Activated CD8-positive, alpha-beta memory T cell treated with anti-CD3 and anti-CD28 coated beads, Interleukin-2, amount 50 U/mL, for 4 hours (primary cell): ENCODE measurements at regions not wholly inside any gene's neighbourhood (a gene's known extent, or its start where the extent isn't known, plus 50 kb on each side); places are given as distances from the start of the nearest gene placed in this dataset.

Experiments
- DNase-seq: peaks from one replicate; pipeline ENCODE4 v3.0.0-alpha.2; 2020

DNA sequence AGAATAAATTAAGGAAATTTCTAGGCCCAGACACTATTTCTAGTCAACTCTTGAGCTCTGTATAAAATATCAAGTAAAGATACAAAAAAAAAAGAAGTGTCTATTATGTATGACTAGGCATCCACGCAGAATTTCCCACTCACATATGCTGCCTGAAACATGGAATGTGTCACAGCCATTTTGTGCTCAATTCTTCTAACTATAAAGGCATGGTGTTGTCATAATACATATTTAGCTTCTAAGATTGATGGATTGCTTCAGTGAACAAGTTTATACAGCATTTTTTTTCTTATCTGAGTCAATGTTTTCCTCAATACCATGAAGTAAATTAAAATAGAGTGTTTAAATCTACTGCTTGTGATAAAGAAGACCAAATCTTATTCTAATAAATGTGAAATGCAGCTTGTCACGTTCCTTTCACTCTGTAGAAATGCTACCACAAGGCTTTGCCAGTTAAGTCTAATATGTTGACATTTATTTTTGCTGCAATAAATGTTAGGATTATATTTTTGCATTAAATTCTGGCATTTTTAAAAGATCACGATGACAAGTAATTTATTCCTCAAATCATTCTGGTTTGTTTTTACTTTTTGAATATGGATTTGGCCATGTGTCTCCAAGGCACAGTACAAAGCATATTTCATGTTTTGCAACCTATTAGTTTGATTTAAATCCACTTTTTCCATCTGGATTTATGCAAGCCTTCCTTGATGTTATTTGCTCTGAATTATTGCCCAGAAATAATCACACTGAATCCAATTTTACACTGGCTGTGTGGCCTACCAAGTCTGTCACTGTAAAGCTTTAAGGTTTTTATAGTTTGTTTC, 1829.0 kb upstream of the PCDH7 start:
- DNase-seq = no peak

DNA sequence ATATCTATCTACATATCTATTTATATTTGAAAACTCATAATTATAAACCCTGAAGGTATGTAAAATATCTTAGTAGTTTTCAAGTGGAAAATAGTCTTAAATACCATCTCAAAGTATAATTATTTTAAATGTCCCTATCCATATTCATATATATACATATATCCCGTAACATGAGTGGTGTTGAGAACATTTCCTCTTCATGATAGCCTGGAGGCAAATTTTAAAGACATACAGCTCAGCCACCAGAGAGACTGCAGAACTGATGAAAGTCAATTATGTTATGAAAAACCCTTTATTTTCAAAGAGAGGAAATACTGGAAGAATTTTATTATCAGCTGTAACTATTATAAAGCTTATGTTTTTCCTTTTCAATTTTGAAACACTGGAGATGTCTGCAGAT, 1806.7 kb upstream of the PCDH7 start:
- no peak for DNase-seq

DNA sequence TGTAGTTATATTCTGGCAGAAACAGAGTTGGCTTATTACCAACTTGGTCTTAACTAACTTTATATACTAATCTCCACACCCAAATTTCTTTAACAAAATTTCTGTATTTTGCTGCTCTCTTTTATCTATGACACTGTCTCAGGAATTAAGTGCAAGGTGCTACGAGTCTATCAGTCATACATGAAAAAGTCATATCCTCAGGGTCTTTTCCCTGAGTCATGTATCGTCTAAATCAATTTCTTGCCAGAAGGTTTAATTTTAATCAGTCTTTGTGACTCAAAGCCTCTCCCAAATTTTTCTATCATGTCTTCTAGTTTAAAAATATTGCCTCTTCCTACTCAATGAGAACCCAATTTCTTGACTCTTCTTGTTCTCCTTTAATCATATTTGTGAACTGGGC, 1803.6 kb upstream of the PCDH7 start:
- DNase-seq = no peak

DNA sequence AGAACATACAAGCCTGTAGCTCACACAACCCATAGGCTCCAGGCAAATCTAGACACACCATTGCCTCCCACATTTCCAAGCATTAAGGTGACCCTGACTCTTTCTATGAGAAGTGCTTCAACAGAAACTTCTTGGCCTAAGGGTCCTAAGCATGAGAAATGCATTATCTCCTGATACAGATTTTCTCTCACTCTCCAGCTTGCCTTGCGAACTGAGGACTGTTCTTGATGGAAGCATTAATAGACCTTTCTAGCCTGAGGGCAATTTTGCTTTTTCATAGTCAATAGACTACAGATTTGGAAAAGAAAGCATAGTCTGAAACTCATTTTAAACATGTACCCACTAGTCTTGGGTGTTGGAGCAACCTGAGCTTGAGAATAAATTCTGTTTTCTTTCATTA, 1801.3 kb upstream of the PCDH7 start:
- DNase-seq = no peak

DNA sequence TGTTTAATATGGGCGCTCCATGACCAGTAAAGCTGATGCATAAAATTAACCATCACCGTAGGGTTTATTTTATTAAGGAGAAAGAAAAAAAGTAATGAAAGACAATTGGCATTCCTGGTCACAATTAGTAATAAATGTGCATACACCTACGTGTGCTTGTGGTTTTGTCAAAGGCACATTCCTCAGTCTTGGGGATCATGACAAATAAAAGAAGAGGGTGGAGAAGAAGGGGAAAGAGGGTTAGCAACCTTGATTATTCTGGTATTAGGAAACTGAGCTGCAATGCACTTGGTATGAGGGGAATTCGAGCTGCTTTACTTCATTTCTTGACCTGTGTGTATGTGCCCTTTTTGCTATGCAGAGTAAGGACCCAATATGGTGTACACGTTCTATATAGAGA, 1798.3 kb upstream of the PCDH7 start:
- DNase-seq = no peak

DNA sequence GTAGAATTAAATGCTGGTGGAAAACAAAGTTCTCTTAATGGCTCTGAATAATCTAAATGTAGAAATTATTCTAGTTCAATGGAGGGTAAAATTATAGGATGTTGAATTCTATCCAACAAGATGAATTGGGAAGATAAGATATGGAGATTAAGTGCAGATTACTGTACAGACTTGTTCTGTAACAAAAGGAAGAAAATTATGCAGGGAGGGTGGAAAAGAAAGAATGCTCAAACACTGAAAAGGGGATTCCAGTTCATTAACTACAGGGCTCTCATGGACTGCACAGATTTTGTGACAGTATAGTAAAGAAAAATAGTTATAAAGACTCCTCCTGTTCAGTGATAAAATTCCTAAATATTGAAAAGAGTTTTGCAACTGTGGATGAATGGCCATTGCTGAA, 1794.0 kb upstream of the PCDH7 start:
- DNase-seq = no peak

DNA sequence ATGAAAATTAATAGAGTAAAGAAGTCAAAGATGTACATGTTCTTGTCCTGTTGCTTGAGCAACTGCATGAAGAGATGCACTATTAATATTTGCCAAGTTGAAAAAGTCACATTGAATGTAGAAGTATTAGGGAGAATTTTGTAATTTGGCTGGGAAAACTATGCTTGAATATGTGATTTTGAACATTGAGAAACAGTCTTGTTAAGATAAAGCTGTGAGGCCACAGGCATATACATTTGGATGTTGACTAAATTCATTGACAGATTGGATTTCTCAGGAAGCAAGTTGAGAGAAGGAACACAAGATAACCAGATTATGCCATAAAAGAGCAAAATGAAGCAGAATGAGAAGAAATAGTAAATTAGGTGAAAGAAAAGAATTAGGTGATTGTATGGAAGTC, 1777.5 kb upstream of the PCDH7 start:
- DNase-seq = no peak

DNA sequence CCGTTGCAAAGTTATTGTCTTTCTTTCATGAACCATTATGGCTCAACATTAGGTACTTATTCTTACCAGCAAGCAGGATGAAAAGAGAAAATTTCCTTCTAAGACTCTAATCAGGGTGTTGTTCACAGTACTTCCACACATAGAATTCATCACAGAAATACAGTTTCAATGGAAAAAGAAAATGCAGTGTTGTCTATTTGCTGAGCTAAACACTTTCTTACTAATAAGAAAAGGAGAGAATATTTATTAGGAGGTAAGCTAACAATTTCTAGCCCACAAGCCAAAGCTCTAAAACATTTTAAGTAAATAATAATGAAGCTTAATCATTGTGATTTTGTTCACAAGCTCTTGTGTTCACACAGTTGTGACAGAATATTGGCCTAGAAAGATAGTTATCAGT, 1772.8 kb upstream of the PCDH7 start:
- no peak for DNase-seq

DNA sequence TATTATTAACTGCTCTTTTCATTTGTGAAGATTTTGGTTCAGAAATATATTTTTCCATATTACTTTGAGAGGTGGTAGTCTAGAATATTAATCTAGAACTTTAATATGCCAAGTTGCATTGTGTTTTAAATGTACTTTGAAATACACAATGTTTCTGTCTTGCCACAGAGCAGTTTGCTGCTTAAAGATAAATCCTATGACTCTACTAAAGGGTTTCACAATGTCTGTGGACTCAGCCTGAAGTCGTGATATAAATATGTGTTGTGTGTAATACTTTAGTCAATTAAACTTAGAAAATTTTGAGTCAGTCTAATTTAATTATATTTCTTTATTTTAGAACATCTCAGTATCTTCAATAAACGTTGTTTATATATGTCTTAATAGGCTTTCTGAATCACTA, 1771.7 kb upstream of the PCDH7 start:
- no peak for DNase-seq

DNA sequence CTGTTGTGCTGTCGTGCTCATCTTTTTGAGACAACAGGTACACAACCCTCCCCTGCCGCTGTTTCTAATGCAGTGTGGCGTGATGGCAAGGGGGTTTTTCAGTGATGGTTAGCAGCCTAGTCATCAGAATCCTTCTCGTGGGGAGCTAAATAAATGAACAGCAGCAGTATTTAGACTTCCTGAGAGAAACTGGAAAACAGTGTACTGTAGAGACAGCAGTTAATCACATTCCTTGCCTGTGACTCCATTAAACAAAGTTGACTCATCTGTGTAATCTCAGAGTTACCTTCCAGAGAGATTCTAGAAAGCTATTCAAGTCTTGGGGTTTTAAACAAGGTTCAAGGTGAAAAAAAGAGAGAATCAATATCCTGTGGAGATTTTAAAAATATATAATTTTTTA, 1753.2 kb upstream of the PCDH7 start:
- no peak for DNase-seq

DNA sequence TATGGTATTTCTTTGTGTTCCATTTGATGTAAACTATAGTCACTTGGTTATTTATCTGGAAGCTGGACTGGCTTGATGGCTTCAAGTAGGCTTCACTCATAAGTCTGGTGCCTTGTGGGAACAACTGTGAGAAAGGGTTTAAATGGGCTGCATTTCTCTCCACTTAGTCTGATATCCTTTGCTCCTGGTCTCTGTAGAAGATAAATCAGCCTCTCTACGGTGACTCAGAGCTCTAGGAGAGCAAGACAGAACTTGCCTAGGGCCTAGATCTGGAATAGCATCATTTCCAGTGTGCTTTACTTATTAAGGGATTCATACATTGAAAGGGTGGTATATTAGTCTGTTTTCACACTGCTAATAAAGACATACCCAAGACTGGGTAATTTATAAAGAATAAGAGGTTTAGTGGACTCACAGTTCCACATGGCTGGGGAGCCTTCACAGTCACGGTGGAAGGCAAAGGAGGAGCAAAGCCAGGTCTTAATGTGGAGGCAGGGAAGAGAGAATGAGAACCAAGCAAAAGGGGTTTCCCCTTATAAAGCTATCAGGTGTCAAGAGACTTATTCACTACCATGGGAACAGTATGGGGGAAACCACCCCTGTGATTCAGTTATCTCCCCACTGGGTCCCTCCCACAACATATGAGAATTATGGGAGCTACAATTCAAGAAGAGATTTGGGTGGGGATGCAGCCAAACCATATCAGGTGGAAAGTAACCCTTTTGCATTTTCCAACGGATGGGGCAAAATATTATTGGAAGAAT, 1746.4 kb upstream of the PCDH7 start:
- DNase-seq = no peak

DNA sequence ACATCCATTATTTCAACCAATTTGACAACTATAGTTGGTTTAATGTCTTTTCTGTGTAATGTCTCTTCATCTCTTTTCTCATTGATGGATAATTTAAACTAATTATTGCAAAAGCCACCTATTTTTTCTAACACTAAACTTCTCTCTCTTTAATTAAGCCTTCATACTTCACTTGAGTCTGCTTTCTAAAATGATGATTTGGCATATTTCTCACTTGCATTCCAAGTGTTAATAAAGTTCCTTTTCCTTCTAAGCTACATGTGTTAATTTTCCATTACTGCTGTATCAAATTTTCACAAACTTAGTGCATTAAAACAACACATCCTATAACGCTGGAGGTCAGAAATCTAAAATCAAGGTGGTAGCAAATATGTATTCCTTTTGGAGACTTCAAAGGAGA, 1743.8 kb upstream of the PCDH7 start:
- DNase-seq = no peak

DNA sequence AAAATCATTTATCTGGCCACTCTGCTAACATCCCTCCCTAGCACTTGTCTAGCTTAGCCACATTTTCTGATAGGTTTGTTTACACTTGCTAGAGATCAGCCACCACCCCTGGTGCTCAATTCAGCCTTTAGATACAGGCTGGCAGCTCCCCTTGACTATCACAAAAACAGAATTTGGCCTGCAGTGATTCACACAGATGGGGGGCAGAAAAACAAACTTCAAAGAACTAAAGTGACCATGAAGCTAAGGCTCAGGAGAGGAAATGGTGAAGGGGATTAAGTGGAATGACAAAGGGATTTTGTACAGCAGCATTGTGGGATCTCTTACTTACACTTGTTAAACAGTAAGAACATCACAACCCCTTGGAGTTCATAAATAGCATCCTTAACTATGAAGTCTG, 1718.0 kb upstream of the PCDH7 start:
- DNase-seq = no peak

DNA sequence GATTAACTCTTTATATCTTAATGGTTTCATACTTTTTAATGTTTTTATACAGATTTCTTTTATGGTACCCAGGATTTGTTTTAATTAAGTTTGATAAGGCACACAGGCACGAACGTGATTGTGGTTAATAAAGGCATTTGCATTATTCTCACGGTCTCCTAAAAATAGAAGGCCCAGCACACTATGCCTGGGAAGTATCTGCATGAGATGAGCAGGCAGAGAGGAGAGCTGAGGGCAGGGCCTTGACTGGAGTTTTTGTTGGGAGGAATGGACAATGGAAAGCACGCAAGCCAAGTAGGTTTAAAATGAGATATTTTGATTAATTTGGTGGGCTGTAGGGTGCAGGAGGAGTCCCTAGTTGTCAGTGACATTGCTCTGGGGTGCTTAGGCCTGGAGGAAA, 1714.3 kb upstream of the PCDH7 start:
- no peak for DNase-seq

DNA sequence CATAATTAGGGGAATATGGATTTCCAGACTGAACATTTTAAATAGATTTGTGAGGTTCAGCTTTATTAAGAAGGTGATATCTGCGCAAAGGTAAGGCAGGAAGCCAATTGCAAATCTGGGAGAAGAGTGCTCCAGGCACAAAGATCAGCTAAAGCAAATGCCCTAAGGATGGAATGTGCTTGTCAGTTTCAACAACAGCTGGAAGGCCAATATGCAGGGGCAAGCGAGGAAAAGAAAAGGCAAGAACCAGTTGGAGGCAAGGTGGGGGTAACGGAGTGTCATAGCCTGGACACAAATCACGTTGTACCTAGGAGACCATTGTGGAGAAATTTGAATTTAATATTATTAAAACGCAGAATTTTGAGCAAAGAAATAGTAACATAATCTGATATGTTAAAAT, 1710.3 kb upstream of the PCDH7 start:
- no peak for DNase-seq

DNA sequence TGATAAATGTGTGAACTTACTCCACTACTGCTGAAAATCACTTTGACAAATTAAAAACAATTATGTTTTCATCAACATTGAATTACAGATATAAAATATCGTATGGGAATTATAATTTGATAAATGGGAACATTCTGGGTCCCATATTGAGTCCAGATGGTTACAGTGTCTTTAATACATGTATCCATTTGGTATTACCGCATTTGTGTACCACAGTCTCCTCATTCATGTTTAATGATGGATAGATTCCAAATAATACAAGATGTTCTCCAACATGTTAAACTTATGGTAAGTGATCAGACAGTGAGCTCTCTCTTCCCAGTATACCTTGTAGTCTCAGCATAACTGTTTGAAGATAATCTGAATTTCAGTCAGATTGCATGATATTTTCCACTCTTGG, 1706.8 kb upstream of the PCDH7 start:
- no peak for DNase-seq

DNA sequence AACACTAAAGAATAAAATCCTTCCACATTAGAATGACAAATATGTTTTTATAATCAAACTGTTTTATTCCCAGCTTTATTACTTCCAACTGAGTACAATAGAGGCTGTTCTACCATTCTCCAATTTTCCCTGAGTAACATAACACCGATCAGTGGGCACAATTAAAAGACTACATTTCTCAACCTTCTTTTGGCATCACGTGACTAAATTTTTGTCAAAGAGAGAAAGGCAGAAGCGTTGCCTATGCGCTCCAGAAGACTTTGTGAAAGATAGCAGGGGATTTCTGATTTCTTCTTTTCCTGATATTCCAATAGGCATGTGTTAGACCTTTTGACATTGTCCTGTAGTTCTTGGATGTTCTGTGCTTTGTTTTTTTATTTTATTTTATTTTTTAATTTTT, 1705.6 kb upstream of the PCDH7 start:
- no peak for DNase-seq

DNA sequence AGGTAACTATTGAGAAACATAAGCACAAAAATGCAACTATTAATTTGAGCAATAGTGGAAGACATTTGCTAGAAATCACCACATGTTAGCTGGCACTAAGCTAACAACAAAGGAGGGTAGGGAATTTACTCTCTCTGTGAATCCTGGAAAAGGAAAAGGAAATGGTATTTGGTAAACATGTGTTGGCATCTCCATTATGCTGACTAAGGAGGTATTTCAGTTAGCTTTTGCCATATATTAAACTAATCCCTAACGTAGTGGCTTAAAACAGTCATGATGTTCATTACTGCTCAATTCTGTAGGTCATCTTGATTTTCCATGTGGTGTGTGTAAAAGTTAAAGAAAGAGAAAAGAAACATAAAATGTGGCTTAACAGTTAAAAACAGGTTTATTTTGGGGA, 1686.5 kb upstream of the PCDH7 start:
- no peak for DNase-seq

DNA sequence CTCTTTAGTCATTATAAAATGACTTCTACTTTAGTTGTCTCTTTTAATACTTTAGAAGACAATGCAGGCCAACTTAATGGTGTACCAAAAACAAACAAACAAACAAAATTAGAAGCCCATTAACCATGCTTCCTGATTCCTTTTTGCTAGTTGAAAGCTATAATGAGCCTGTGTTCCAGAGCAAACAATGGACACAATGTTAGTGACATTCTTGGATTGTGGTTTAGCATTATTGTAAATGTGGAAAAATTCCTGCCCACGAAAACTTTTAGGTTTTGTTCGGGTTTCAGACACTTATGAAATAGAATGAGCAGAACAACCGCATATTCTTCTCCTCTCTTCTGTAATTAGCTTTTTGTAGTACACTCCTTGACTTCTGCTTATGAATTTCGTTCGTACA, 1682.7 kb upstream of the PCDH7 start:
- no peak for DNase-seq

DNA sequence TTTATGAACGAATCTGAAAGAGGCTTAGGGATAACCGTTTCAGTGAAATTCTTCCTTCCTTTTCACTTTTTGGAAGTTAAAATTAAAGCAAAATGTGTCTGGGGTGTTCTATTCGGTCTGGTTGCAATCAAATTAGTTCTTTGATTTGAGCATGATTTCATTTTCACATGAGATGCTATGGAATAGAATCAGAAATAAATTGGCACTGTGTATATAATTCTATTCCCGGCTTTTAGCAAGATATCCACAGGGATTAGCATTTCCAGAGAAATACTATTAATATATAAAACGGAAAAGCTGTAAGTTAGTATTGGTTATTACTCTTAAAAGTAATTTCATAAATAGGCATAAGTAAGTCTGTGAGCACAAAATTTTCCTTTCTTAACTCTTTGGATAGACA, 1676.8 kb upstream of the PCDH7 start:
- DNase-seq = no peak

DNA sequence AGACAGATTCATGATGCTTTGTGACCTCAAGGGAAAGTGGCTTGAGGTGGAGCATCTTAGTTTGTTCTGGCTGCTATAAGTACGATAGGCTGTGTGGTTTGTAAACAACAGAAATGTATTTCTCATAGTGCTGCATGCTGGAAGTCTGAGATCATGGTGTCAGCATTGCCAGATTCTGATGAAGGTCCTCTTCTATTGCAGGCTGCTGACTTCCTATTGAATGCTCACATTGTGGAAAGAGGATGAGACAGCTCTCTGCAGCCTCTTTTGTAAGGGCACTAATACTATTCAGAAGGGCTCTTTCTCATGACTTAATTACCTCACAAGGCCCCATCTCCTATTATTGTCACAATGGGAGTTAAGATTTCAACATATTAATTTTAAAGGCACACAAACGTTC, 1674.0 kb upstream of the PCDH7 start:
- no peak for DNase-seq

DNA sequence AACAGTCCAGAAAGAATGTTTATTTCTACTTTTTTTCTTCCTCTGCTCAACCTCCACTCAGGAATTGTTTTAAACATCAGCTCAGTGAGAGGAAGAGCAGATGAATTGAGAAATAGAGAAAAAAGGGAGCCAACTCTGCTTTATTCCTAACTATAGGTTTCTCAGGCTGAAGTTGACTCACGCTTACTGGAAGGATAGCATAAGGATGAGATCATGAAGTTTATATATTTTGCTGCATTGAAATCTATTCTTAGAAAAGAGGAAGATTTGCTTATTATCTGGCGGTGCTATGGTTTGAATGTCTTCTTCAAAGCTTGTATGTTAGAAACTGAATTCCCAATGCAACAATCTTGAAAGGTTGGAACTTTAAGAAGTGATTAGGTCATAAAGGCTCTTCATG, 1673.4 kb upstream of the PCDH7 start:
- DNase-seq = no peak

DNA sequence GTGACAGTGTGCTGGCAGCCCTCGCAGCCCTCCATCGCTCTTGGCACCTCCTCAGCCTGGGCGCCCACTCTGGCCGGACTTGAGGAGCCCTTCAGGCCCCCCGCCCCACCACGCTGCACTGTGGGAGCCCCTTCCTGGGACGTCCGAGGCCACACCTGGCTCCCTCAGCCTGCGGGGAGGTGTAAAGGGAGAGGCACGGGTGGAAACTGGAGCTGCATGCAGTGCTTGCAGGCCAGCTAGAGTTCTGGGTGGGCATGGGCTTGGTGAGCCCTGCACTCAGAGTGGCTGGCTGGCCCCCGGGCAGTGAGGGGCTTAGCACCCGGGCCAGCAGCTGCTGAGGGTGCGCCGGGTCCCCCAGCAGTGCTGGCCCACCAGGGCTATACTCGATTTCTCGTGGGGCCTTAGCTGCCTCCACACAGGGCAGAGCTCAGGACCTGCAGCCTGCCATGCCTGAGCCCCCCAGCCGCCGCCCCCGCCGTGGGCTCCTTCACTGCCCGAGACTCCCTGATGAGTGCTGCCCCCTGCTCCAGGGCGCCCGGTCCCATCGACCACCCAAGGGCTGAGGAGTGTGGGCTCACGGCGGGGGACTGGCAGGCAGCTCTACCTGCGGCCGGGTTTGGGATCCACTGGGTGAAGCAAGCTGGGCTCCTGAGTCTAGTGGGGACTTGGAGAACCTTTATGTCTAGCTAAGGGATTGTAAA, 1672.7 kb upstream of the PCDH7 start:
- no peak for DNase-seq

DNA sequence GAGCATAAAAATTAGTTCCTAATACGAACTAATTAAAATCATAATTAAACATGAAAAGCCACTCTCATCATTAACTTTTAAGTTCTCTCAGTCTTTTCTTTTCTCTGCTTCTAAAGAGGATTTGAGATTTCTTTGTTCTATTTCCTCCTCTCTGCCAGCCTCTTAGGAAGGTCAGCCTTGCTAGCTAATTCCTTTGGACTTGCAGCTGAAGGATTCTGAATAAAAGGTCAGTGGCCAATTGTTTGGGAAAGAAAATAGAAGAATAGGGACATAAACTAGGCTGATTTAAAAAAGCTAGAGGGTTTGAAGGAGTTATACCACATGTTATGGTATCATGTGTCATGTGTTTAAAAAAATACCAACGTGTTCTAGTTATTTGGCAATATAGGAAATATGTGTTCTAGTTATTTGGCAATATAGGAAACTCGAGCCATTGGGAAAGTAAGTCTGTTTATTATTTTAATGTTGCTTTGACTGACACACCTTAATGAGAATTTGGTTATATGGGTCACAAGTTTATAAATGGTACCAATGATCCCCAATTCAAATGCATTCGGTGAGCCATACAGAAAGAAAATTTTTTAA, 1668.7 kb upstream of the PCDH7 start:
- no peak for DNase-seq
